K562 (cell line): ENCODE measurements at regions not wholly inside any gene's neighbourhood (a gene's known extent, or its start where the extent isn't known, plus 50 kb on each side); places are given as distances from the start of the nearest gene placed in this dataset.

Source experiments
- JUN ChIP-seq, 2 experiments: sonication (generic) in 1 of 2; formaldehyde crosslinking in 1 of 2; IDR thresholded peaks; 2 replicates each; pipeline versions ENCODE4 v1.6.1 to v1.8.0; 2012 to 2022; ENCODE audit warnings: borderline replicate concordance in 2 of 2, mild to moderate bottlenecking in 2 of 2, improper control_type of control experiment in 1 of 2, low read depth in 1 of 2, low read length in 1 of 2, missing genetic modification reagents in 1 of 2
- ZBTB40 ChIP-seq, 2 experiments: fragments of 450-650 bp in 1 of 2; sonication (generic) in 1 of 2; formaldehyde crosslinking in 1 of 2; IDR thresholded peaks; 2 replicates each; pipeline versions ENCODE4 v1.7.1 to v1.9.0; 2016 to 2022; ENCODE audit warnings: inconsistent platforms in 1 of 2, mild to moderate bottlenecking in 1 of 2, missing genetic modification reagents in 1 of 2
- ZNF717 ChIP-seq: fragments of 250-450 bp; sonication (Bioruptor Pico); IDR thresholded peaks from 2 replicates; pipeline ENCODE4 v1.5.0; 2021
- TF ChIP-seq, protein P1 (sequence below), 2 experiments: fragments of 450-650 bp in 1 of 2; IDR thresholded peaks; 2 replicates each; pipeline ENCODE4 v1.6.1; 2011 to 2017; ENCODE audit warnings: low read depth in 2 of 2, antibody characterized with exemption in 1 of 2, borderline replicate concordance in 1 of 2, low read length in 1 of 2, mild to moderate bottlenecking in 1 of 2, mixed read lengths in 1 of 2; ENCODE audit not compliant: control insufficient read depth in 1 of 2

GRCh38 chr2:181334158-181334826 lies 122.9 kb upstream of the ITGA4 start (continued):
- TF ChIP-seq, protein P1, sequence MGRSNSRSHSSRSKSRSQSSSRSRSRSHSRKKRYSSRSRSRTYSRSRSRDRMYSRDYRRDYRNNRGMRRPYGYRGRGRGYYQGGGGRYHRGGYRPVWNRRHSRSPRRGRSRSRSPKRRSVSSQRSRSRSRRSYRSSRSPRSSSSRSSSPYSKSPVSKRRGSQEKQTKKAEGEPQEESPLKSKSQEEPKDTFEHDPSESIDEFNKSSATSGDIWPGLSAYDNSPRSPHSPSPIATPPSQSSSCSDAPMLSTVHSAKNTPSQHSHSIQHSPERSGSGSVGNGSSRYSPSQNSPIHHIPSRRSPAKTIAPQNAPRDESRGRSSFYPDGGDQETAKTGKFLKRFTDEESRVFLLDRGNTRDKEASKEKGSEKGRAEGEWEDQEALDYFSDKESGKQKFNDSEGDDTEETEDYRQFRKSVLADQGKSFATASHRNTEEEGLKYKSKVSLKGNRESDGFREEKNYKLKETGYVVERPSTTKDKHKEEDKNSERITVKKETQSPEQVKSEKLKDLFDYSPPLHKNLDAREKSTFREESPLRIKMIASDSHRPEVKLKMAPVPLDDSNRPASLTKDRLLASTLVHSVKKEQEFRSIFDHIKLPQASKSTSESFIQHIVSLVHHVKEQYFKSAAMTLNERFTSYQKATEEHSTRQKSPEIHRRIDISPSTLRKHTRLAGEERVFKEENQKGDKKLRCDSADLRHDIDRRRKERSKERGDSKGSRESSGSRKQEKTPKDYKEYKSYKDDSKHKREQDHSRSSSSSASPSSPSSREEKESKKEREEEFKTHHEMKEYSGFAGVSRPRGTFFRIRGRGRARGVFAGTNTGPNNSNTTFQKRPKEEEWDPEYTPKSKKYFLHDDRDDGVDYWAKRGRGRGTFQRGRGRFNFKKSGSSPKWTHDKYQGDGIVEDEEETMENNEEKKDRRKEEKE (IDR thresholded peaks at IDR 0.05; ENCODE audit: borderline replicate concordance in 1 of 2, control insufficient read depth in 1 of 2, low read depth in 2 of 2, low read length in 1 of 2), result no peak
- TF ChIP-seq ZBTB40 (IDR thresholded peaks at IDR 0.05) (no peak), ZBTB40 (CRISPR knock-in tag; IDR thresholded peaks at IDR 0.05) (no peak), ZNF717 (CRISPR knock-in tag) (no peak), JUN (IDR thresholded peaks at IDR 0.05; ENCODE audit: borderline replicate concordance, low read depth, low read length) (no peak), JUN (CRISPR knock-in tag; IDR thresholded peaks at IDR 0.05; ENCODE audit: borderline replicate concordance) (no peak)
